SK-N-SH treated with all-trans-retinoic acid at 6 μM for 48 hours (cell line): ENCODE measurements at regions not wholly inside any gene's neighbourhood (a gene's known extent, or its start where the extent isn't known, plus 50 kb on each side); places are given as distances from the start of the nearest gene placed in this dataset.

ENCODE experiments used
- ATAC-seq: fragments of 200-7000 bp; cut with Tn5 transposase; 3 replicates; pipeline ENCODE4 v1.9.1; 2020; ENCODE audit warnings: mild to moderate bottlenecking, moderate library complexity
- ARNTL ChIP-seq: fragments of 450-650 bp; formaldehyde crosslinking; IDR thresholded peaks from 2 replicates; pipeline ENCODE4 v1.5.0; 2020; ENCODE audit warnings: low read depth, mild to moderate bottlenecking, moderate library complexity, borderline replicate concordance
- BACH2 ChIP-seq: fragments of 250-450 bp; sonication (Bioruptor Pico); IDR thresholded peaks from 2 replicates; pipeline ENCODE4 v1.9.0; 2021; ENCODE audit warnings: mild to moderate bottlenecking, borderline replicate concordance
- CSDC2 ChIP-seq: fragments of 250-450 bp; sonication (Bioruptor Pico); IDR thresholded peaks from 2 replicates; pipeline ENCODE4 v1.5.0; 2020; ENCODE audit warnings: mild to moderate bottlenecking, moderate library complexity
- GLIS3 ChIP-seq: fragments of 250-450 bp; sonication (Bioruptor Pico); IDR thresholded peaks from 2 replicates; pipeline ENCODE4 v1.5.0; 2020; ENCODE audit warnings: mild to moderate bottlenecking, moderate library complexity
- OSR1 ChIP-seq: fragments of 250-450 bp; sonication (Bioruptor Pico); IDR thresholded peaks from 2 replicates; pipeline ENCODE4 v1.8.0; 2022; ENCODE audit warnings: moderate library complexity, mild to moderate bottlenecking, inconsistent platforms
- PATZ1 ChIP-seq: fragments of 250-450 bp; sonication (Bioruptor Pico); IDR thresholded peaks from 2 replicates; pipeline ENCODE4 v1.8.0; 2020; ENCODE audit warnings: mild to moderate bottlenecking, moderate library complexity, borderline replicate concordance
- POU6F1 ChIP-seq: fragments of 250-450 bp; sonication (Bioruptor Pico); IDR thresholded peaks from 2 replicates; pipeline ENCODE4 v1.8.0; 2021; ENCODE audit warnings: low read depth, mild to moderate bottlenecking, moderate library complexity, borderline replicate concordance
- PPARA ChIP-seq: fragments of 250-450 bp; sonication (Bioruptor Pico); IDR thresholded peaks from 2 replicates; pipeline ENCODE4 v1.5.0; 2020; ENCODE audit warnings: mild to moderate bottlenecking, borderline replicate concordance
- RARB ChIP-seq: fragments of 250-450 bp; sonication (Bioruptor Pico); IDR thresholded peaks from 2 replicates; pipeline ENCODE4 v1.8.0; 2021; ENCODE audit warnings: mild to moderate bottlenecking, moderate library complexity
- SNAI2 ChIP-seq: fragments of 250-450 bp; sonication (Bioruptor Pico); IDR thresholded peaks from 2 replicates; pipeline ENCODE4 v1.5.0; 2020; ENCODE audit warnings: mild to moderate bottlenecking, moderate library complexity
- TCF4 ChIP-seq: fragments of 250-450 bp; sonication (Bioruptor Pico); IDR thresholded peaks from 2 replicates; pipeline ENCODE4 v1.8.0; 2021; ENCODE audit warnings: mild to moderate bottlenecking, moderate library complexity, borderline replicate concordance
- TOX ChIP-seq: fragments of 250-450 bp; sonication (Bioruptor Pico); IDR thresholded peaks from 2 replicates; pipeline ENCODE4 v1.8.0; 2021; ENCODE audit warnings: mild to moderate bottlenecking, moderate library complexity, borderline replicate concordance
- ZC3H10 ChIP-seq: fragments of 250-450 bp; sonication (Bioruptor Pico); IDR thresholded peaks from 2 replicates; pipeline ENCODE4 v1.5.1; 2021; ENCODE audit warnings: mild to moderate bottlenecking, moderate library complexity
- ZFP3 ChIP-seq: fragments of 250-450 bp; sonication (Bioruptor Pico); IDR thresholded peaks from 2 replicates; pipeline ENCODE4 v1.5.0; 2020; ENCODE audit warnings: mild to moderate bottlenecking, moderate library complexity
- ZNF565 ChIP-seq: fragments of 450-650 bp; formaldehyde crosslinking; conservative IDR thresholded peaks from 2 replicates; pipeline ENCODE4 v1.5.0; 2020; ENCODE audit warnings: low read depth, mild to moderate bottlenecking, moderate library complexity
- ZNF70 ChIP-seq: fragments of 450-650 bp; formaldehyde crosslinking; IDR thresholded peaks from 2 replicates; pipeline ENCODE4 v1.5.0; 2020; ENCODE audit warnings: mild to moderate bottlenecking, moderate library complexity
- ZNF8 ChIP-seq: fragments of 450-650 bp; formaldehyde crosslinking; IDR thresholded peaks from 2 replicates; pipeline ENCODE4 v1.5.0; 2020; ENCODE audit warnings: mild to moderate bottlenecking, moderate library complexity
- TF ChIP-seq, protein P1 (sequence below): fragments of 250-450 bp; sonication (Bioruptor Pico); IDR thresholded peaks from 2 replicates; pipeline ENCODE4 v1.5.0; 2020; ENCODE audit warnings: mild to moderate bottlenecking, moderate library complexity
- TF ChIP-seq, protein P2 (sequence below): fragments of 250-450 bp; sonication (Bioruptor Pico); IDR thresholded peaks from 2 replicates; pipeline ENCODE4 v1.5.1; 2020; ENCODE audit warnings: low read depth, mild to moderate bottlenecking, moderate library complexity

DNA sequence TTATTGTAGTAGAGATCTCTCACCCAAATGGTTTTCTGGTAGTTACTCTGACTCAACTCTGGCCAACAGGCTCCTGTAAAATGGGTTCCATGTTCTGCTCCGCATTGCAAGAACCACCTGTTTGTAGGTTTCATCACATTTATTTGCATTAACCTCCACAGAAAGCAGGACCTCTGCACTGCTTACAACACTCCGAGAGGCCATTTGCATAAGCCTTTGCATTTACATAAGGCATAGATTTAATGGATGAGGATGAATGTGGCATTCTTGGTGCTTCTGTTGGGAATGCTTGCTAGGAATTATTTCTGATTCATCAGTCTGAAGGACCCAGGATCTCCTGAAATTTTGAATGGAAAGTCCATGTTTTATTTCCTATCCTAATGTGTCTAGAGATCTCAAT, 320.1 kb downstream of the ZNF621 start:
- no peak for TF ChIP-seq ZFP3 (CRISPR knock-in tag)
- no peak for TF ChIP-seq TOX
- TF ChIP-seq ZNF70 (CRISPR knock-in tag): no peak
- TF ChIP-seq PATZ1: no peak
- TF ChIP-seq SNAI2 (CRISPR knock-in tag): no peak
- TF ChIP-seq, protein P1, sequence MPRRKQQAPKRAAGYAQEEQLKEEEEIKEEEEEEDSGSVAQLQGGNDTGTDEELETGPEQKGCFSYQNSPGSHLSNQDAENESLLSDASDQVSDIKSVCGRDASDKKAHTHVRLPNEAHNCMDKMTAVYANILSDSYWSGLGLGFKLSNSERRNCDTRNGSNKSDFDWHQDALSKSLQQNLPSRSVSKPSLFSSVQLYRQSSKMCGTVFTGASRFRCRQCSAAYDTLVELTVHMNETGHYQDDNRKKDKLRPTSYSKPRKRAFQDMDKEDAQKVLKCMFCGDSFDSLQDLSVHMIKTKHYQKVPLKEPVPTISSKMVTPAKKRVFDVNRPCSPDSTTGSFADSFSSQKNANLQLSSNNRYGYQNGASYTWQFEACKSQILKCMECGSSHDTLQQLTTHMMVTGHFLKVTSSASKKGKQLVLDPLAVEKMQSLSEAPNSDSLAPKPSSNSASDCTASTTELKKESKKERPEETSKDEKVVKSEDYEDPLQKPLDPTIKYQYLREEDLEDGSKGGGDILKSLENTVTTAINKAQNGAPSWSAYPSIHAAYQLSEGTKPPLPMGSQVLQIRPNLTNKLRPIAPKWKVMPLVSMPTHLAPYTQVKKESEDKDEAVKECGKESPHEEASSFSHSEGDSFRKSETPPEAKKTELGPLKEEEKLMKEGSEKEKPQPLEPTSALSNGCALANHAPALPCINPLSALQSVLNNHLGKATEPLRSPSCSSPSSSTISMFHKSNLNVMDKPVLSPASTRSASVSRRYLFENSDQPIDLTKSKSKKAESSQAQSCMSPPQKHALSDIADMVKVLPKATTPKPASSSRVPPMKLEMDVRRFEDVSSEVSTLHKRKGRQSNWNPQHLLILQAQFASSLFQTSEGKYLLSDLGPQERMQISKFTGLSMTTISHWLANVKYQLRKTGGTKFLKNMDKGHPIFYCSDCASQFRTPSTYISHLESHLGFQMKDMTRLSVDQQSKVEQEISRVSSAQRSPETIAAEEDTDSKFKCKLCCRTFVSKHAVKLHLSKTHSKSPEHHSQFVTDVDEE (CRISPR knock-in tag): no peak
- TF ChIP-seq CSDC2: no peak
- no peak for TF ChIP-seq BACH2 (CRISPR knock-in tag)
- TF ChIP-seq, protein P2, sequence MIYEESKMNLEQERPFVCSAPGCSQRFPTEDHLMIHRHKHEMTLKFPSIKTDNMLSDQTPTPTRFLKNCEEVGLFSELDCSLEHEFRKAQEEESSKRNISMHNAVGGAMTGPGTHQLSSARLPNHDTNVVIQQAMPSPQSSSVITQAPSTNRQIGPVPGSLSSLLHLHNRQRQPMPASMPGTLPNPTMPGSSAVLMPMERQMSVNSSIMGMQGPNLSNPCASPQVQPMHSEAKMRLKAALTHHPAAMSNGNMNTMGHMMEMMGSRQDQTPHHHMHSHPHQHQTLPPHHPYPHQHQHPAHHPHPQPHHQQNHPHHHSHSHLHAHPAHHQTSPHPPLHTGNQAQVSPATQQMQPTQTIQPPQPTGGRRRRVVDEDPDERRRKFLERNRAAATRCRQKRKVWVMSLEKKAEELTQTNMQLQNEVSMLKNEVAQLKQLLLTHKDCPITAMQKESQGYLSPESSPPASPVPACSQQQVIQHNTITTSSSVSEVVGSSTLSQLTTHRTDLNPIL (CRISPR knock-in tag): no peak
- no peak for TF ChIP-seq ZNF565 (CRISPR knock-in tag)
- TF ChIP-seq PPARA (CRISPR knock-in tag): no peak
- no peak for TF ChIP-seq TCF4 (CRISPR knock-in tag)
- TF ChIP-seq ARNTL: no peak
- no peak for TF ChIP-seq OSR1 (CRISPR knock-in tag)
- no peak for TF ChIP-seq POU6F1 (CRISPR knock-in tag)
- TF ChIP-seq GLIS3 (CRISPR knock-in tag): no peak
- TF ChIP-seq ZNF8: no peak
- ATAC-seq: no peak

GRCh38 chr3:40845447-40845846, 320.7 kb downstream of the ZNF621 start:
- ATAC-seq: no peak
- TF ChIP-seq PATZ1 (no peak), ZNF565 (CRISPR knock-in tag) (no peak), ZFP3 (CRISPR knock-in tag) (no peak), OSR1 (CRISPR knock-in tag) (no peak), POU6F1 (CRISPR knock-in tag) (no peak), ZC3H10 (CRISPR knock-in tag) (no peak), ZNF70 (CRISPR knock-in tag) (no peak), ZNF8 (no peak), RARB (no peak), TCF4 (CRISPR knock-in tag) (no peak), PPARA (CRISPR knock-in tag) (no peak), SNAI2 (CRISPR knock-in tag) (no peak)
- TF ChIP-seq, protein P2 (CRISPR knock-in tag): no peak
- TF ChIP-seq, all 23 proteins: peak for 0
